GM21447 (cell line): ENCODE measurements at regions not wholly inside any gene's neighbourhood (a gene's known extent, or its start where the extent isn't known, plus 50 kb on each side); places are given as distances from the start of the nearest gene placed in this dataset.

Experiments used
- ATAC-seq: cut with Tn5 transposase; IDR thresholded peaks from one replicate; pipeline ENCODE4 v1.9.1; 2021; ENCODE audit not compliant: unreplicated experiment

DNA sequence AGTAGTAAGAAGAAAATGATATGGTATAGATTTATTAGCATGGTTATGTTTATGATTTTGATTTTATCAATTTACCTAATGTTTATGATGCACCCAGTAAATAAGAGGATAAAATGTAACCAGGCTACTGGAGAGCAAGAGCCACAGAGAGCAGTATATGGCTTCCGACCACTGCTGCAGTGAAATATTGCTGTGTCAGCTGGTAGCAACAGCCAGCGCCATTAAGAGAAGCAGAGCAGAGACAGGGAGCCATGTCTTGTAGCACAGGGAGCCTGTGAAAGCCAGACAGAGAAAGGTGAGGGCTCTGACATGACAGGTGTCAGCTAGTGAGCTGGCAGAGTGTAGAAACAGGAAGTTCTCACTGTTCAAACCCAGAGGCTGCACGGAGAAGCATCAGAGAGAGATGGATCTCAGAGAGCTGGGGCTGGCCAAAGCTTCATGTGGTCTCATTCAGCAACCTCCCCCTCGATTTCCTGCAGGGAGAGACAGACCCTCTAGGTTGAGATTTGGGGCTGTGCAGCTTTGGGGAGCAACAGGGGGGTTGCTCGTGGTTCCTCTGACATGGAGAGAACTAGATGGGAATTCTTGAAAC, 202.1 kb downstream of the MED10 start:
- no peak for ATAC-seq

DNA sequence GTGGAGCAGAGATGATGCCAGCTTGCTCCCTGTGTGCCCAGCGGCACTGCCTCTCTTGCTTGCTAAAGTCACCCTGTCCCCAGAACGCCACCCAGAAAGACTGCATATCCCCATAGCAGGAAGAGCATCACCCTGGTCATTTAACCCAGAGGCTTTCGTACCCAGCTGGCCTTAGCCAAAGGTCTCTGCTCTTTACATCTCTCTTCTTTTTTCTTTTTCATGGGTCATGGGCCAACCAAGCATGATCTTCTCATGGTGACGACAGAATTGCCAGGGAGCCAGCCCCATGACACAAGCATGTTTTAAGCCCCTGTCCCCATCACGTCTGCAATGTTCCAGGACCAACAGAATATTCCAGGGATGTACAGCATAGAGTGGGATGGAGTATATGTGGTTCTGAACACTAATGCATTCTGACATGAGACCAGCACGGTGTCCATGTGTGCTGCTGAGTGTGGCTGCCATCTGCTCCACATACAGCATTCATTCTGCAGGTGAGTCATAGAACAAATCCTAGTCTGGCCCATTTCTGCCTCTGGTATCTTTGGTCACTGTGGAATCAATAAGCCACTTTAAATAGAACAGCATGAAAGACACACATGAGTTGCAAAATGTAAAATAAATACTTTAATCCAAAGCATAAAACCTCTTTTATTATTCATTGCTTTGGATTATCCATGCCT, 203.0 kb downstream of the MED10 start:
- no peak for ATAC-seq

DNA sequence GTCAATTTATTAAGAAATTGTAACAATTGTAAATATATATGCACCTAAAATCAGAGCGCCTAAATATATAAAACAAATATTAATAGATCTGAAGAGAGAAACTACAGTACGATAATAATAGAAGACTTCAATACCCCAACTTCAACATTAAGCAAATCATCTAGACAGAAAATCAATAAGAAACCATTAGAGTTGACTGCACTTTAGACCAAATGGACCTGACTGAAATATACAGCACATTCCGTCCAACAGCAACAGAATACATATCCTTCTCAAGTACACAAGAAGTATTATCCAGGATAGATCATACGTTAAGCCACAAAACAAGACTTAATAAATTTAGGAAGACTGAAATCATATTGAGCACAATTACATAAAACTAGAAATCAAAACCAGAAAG, 208.7 kb downstream of the MED10 start:
- no peak for ATAC-seq

DNA sequence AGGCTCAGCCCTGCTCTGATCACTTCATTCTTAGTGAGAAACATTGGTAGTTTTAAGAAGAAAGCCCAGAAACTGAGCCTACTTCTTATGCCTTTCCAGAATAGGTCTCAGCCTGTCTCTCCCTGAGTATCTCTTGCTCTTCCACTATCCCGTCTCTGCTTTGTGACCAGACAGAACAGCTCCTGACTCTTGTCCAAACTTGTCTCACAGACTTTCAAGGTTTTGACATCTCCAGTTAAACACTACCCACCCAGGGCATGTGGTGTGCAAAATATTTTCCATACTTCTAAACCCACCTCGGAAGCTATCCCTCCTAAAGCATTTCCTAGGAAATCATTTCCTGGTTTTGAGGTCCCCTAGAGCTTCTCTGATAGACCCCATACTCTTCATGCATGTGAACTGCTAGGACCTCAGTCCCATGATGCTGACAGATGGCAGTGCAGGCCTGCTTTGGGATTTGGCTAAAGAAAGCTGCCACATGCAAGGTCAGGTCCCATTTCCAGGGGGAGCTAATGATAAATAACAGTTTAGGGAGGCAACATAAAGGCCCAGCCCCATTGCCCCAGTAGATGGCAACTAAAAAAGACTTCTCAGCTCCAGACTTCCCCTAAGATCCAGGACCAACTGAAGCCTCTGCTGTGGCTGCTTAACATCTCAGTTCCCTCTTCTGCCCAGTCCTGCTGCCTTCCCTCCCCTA, 211.5 kb downstream of the MED10 start:
- no peak for ATAC-seq

DNA sequence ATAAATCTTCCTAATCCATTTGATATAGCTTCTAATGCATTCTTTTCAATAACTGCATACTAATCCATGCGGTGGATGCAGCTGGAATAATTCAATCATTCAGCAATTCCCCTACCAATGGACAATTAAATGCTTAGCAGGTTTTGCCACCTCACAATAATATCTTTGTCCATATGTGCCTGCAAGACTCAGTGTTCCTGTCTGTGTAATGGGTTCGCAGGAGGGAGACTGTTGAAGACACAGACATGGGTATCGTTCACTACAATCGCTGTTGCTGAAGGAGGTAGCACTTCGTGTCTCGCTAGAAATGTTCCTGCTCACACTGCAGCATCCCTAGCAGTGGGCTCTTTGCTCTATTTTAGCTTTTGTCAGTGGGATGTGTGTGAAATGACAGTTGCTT, 214.4 kb downstream of the MED10 start:
- no peak for ATAC-seq

DNA sequence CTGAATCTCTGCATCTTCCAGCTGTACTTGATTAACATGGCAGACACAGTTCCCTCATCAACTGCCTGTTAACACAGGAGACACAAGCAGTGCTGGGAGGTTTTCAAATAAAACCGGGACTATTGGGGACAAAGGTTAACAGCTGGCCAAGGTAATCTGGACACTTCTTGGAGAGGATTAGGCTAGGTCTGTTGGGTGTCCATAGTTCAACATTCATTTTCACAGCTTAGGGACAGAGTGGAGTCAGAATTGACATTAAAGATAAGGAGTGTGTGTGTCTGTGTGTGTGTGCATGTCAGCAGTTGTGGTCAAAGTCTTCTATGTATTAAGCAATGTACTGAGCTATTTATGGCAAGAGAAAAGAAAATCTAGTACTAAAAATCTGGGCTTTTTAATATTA, 216.2 kb downstream of the MED10 start:
- ATAC-seq: no peak

DNA sequence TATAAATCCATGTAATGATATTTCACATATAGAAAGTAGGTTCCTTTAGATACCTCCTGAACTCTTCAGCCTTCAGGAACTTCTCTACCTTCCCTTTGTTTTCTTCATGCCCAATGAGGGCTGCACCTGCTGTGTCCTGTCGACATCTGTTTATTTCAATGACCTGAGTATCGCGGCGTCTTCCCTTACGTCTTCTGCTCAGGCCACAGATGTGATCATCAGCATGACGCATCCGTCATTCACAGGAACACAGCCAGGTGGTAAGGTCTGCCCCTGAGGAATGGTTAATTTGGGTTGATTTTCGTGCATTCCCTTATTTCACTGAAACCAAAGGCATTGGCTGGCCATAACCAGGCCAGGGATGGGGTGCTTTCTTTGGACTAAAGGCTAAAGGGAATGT, 217.1 kb downstream of the MED10 start:
- no peak for ATAC-seq

DNA sequence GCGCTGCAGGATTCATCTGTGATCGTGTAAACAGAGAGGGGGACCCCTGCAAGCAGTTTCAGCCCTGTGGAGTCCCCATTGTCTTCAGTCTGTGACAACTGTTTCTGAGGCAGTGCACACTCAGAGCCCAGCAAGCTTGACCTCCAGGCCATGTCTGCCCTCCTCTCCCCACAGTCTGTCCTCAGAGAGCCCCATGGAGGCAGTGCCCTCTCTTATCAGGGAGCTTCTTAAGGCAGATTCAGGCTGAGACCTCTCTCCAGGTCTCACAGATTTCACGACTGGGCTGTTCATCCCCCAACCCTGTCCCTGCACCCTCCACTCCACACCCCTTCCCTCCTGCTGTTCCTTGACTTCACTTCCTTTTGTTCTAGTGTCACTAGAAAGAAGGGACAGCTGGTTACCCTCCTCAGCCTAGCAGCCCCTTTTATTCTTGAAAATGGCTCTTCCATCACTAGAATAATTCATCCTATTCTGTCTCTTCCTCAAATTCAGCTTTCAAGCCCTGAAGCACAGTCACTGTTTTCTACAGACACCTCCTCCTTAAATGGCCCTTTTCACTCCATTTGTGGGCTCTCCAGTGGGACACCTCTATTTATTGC, 218.4 kb downstream of the MED10 start:
- ATAC-seq: no peak

DNA sequence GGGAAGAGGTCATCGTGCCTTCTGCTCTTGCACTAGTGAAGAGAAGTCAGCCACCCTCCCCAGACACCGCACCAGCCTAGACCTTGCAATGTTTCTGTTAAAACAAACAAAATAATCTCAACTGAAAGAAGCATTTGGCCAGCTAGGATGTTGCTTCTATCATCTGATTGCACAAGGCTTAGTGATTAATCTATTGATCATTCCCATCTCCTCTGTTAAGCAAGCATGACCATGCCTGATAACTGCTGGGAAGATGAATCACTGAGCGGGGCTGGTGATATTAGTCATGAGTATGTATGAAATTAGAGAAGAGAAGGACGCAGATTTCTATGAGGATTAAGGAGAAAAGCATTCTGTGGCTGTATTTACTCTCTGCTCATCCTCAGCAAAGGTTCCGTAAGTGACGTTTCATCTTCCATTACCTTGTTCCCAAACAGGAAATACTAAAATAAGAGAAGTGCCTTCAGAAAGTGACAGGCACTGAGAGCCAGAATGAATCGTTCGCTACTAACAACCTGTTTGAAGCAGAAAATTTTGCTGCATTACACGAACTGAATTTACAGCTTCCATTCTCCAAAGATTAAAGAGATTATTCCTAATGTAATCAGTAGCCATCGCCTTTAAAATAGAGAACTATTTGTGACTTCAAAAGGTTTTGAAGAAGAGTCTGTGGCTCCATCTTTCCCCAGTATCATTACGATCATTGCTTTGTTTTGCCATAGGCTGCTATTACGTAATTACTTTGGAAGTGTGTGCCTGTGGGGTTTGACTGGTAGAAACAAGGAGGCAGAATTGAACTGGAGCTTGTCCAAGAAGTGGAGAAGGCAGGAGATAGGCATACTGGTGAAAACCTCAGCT, 219.1 kb downstream of the MED10 start:
- ATAC-seq: no peak

DNA sequence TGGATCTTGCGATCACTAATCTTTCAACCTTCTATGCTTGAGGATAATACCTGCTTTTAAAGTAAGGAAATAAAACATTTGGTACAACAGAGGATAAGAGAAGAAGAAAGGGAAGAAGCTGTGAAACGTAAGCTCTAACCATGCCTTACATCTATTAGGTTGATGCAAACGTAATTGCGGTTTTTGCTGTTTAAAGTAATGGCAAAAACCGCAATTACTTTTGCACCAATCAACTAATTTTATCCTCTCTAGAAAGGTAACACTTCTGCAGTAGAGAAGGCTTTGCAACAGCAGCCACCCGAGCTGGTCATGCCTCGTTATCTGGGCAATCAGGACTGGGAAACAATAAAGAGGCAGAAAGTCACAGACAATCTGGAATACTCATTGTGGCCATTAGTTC, 224.1 kb downstream of the MED10 start:
- ATAC-seq: no peak

DNA sequence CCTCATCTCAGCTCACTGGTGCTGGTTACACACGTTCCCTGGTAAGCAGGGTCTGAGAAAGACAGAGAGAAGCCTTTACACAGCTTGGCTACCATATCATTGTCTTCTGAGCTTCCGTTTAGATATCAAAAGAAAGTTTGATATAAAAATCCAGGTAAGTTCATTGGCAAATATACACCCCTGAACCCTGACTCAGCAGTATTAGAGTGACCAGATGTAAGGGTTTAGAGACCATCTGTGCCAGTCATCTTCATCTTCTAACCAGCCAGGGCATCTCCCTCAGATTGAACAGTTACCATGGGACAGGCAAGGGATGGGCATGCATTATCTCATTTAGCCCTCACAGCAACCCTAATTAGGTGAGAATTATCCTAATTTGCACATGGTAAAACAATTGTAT, 232.1 kb downstream of the MED10 start:
- no peak for ATAC-seq

DNA sequence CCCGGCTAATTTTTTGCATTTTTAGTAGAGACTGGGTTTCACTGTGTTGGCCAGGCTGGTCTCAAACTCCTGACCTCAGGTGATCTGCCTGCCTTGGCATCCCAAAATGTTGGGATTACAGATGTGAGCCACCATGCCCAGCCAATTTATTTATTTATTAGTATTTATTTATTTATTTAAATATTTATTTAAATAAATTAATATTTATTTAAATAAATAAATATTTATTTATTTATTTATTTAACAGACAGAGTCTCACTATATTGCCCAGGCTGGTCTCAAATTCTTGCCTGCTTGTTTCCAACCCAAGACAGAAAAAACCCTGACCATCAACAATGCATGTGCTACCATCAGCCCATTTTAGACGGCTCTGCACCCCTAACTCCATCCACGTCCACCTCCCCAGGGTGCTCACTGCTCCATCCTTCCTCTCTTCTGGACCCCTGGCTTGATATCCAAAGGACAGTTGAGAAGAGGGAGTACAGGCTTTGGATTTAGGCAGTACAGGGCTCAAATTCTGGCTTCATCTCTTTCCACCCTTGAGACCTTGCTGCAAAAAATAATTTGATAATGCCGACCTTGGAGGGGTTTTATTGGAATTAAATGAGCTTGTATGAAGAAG, 232.6 kb downstream of the MED10 start:
- ATAC-seq: no peak

DNA sequence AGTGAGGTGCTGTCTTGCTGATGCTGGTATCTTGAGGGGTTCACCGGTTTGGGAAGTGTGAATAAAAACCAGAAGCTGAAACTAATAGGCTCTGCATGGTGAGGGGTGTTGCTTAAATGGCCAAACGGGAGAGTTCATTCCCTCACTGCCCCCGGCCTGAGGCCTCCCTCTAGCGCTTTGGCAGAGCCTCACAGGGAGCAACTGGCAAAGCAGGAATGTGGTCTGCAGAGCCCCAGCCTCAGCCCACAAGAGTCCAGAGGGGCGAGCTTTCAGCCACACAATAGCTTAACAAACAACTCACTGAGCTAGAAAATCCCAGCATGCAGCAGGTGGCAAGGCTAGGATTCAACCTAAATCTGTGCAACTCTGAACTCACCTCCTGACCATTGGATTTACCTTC, 234.8 kb downstream of the MED10 start:
- no peak for ATAC-seq

DNA sequence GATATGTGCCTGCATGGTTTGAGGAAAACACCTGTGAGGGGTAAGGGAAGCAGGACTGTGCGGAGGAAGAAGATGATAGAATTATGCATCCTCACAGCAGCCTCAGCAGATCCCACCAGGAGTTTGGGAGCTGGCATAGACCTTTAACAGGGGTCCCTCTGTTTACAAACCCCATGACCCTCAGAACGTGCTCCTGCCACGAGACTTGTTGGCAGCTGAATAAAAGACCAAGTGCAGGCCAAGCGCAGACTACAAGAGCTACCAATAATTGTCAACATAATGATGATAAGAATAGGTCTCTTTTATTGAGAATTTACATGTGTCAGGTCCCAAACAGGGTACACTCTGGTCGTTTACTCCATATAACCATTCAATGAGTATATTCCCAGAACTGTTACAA, 236.0 kb downstream of the MED10 start:
- no peak for ATAC-seq

DNA sequence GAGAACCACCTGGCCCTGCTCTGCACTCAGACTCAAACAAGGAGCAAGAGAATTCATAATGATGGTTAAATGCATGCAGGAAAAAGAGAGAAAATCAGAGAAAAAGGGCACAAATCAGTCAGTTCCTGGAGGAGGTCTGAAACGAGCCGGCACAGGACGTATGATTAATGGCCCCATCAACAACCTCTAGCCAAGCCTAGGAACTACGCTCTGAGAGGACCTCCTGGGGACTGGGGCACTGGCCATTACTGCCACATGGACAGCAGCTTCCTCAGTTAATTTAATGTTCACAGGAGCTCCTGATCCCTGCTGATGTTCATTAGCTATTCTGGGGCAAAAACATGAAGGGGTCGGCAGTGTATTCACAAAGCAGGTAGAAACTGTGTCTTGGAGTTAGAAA, 238.1 kb downstream of the MED10 start:
- ATAC-seq: no peak

DNA sequence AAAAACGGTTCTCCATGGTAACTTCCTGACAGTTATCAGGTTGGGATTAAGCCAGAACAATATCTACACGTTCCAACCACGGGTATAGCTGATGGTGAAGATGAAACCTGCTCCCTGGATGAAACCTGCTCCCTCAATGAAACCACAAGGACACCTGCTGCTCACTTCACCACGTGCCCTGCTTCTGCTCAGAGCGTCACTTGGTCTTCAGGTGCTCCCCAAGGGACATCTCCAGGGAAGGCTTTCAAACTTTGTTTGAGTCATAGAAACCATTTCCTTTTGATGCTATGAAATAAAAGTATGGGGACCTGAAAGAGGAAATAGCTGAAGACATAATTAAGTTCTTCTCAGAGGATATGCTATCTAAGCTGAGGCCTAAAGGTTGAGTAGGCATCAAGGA, 242.4 kb downstream of the MED10 start:
- ATAC-seq: peak; percentile 53

DNA sequence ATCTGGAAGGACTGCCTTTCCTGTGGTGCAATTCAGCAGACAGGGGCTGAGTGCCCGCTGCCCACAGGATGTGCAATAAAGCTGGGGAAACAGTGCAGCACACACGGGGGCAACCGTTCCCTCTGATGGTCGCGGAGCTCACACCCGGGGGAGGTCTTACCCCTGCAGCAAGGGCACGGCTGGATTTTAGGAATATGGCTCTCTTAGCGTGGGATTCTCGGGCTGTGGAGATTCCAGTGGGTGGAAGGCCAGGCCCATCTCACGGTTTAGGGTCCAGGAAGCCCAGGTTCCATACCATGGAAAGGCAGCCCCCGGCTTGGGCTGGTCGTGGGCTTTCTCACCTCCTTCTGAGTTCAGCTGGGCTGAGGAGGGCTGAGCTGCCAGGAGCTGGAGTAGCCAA, 244.1 kb downstream of the MED10 start:
- ATAC-seq: no peak

DNA sequence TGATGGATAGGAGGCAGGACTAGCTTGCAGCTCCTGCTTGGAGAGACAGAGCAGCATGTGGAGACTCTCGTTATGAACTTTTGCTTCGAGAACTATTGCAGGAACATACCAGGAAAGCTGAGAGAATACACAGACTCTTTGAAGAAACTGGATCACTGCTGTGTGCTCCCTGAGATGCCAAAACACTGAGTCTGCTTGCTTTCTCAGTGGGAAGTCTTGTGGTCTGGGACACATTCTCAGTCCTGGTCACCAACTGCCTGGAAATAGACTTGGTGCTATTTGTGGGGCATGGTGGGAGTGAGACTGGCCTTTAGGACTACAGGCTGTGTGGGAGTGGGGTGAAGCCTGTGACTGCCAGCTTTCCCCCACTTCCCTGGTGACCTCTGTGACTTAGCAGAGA, 252.6 kb downstream of the MED10 start:
- ATAC-seq: no peak

DNA sequence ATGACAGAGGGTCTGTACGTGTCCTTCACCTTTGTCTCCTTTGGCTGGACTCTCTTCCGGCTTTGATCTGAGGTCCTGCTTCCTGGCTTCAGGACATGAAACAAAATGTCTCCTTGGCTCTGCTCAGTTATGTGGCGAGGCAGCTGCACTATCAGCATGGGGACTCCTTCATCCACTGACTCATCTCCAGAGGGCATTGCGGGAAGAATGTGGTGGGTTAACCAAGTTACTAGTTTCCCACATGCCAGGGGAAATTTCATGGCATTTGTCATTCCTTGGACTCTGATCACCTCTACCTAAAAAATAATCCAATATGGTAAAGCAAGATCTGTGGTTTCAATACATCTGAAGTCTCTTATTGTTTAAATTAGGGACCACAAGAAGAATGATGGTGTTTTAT, 259.7 kb downstream of the MED10 start:
- no peak for ATAC-seq

DNA sequence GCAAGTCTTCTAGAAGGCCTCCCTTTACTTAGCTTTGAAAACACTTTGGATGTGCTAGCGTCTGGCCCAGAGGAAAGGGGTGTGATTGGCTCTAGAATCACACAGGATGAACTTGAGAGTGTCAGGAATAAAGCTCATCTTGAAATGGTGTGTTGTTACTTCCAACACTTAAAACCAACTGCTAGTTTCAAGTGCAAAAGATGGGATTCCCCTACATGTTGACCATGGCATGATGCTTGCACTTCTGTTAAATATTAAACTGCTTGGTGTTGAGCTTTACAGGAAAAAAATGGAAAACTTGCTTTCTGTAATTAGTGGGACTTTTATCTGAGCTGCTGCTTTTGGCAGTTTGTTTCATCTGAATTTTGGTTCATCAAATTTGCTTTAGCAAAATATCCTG, 261.1 kb downstream of the MED10 start:
- ATAC-seq: no peak

DNA sequence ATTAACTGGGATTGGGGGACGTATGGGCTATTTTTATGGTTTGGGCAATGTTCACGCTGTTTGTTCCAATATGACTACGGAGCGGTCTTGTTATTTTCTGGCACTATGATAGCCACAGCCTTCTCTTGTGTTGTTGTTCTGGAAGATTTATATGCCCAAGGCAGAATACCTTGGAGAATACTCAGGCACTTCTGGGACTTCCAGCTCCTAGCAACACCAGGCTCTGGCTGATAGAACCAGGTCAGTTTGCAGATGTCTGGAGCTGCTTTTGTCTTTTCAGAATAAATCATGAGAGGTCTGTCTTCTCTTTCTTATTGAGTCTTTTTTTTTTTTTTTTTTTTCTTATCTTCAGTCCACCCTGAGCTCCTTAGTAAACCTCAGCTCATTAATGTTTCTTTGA, 262.5 kb downstream of the MED10 start:
- no peak for ATAC-seq
